ENCODE measurements at regions not wholly inside any gene's neighbourhood (a gene's known extent, or its start where the extent isn't known, plus 50 kb on each side); places are given as distances from the start of the nearest gene placed in this dataset.
"Not testable (repeated sequence)": the region's sequence is repeated elsewhere in the genome, so short reads cannot be mapped to it uniquely, and the experiment has no call there.

DNA sequence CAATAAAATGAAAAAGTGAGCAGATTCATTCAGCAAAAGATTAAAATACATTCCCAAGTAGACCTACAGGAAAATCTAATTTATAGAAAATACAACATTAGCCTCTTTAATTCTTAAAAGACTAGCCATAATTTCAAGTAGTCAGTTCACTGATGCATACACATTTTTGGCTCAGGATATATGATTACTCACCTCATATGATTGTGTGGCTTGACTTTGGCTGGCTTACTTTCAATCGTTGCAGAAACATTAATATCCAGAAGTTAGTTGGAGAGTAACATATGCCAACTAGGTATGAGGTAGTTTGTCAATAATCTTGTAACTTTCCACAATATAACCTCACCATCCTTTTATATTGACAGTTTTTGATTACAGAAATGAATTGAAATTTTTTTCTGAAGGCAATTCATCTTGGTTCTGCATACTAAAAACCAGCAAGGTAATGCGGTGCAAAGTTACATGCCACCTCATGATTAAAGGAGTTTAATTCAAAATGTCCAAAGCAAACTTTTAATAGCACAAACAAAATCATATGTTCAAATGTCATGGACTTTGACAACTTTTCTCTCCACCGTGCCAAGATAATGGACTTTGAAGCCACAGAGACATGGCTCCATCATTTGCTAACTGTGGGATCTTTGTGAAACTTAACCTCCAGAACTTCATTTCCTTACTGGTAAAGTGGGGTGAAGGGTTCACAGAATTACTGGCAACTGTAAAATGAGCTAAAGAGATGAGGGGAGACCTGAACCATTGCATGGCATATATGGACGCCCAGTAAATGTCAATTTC, 76.6 kb upstream of the PAM start:
- H3K4me1 ChIP-seq: peaks cover 0 to 15% (median 0%) of the 10 kb centered on the region in 3 donors
- intact Hi-C loops (cut with DNase I): no loop called here
- no peaks in the 10 kb centered on the region for H3K27me3 ChIP-seq
- TF ChIP-seq, protein P1, sequence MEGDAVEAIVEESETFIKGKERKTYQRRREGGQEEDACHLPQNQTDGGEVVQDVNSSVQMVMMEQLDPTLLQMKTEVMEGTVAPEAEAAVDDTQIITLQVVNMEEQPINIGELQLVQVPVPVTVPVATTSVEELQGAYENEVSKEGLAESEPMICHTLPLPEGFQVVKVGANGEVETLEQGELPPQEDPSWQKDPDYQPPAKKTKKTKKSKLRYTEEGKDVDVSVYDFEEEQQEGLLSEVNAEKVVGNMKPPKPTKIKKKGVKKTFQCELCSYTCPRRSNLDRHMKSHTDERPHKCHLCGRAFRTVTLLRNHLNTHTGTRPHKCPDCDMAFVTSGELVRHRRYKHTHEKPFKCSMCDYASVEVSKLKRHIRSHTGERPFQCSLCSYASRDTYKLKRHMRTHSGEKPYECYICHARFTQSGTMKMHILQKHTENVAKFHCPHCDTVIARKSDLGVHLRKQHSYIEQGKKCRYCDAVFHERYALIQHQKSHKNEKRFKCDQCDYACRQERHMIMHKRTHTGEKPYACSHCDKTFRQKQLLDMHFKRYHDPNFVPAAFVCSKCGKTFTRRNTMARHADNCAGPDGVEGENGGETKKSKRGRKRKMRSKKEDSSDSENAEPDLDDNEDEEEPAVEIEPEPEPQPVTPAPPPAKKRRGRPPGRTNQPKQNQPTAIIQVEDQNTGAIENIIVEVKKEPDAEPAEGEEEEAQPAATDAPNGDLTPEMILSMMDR (IDR thresholded peaks at IDR 0.05): no peak
- TF ChIP-seq POLR2A (IDR thresholded peaks at IDR 0.05): no peak
- no peaks in the 10 kb centered on the region for H3K36me3 ChIP-seq
- no peaks in the 10 kb centered on the region for H3K9me3 ChIP-seq
- DNase-seq: no peak
- WGBS, 2 donors: 45 to 48% methylated on average over 4 of the region's 4 CpGs
- no peak overlapping the region for H3K27ac ChIP-seq
- no peak overlapping the region for H3K4me3 ChIP-seq

DNA sequence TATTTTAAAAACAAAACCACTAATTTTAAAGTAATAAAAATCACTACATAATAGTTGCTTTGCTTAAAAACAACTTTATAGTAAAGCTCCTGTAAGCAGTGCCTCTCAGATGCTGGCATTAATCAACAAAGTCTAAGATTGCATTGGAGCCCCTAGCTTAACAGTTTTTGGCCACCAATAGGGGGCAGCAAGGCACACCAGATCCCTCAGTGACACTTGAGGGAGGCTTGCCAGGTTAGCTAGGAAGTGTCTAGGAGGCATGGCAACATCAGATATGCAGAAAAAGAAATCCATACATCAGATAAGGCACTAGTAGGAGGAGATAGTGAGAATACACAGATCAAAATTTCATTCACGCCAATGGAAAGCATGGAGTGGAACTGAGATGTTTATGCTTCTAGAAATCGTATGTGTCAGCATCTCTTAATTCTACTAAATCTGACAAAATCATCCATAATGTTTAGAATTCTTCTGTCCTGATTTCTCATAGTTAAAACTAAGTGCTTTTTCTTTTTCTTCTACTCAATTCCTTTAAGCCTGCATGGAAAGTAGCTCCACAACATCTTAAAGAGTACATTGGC, 73.6 kb upstream of the PAM start:
- no peaks in the 10 kb centered on the region for H3K36me3 ChIP-seq
- no peak overlapping the region for H3K4me3 ChIP-seq
- DNase-seq: no peak
- 68% methylated on average over 2 of the region's 2 CpGs for WGBS, 2 donors
- no peaks in the 10 kb centered on the region for H3K27me3 ChIP-seq
- TF ChIP-seq POLR2A (IDR thresholded peaks at IDR 0.05): no peak
- TF ChIP-seq, protein P1 (IDR thresholded peaks at IDR 0.05): peak in 5 of 6 experiments; percentile 45 to 66 (median 59)
- H3K9me3 ChIP-seq: no peaks in the 10 kb centered on the region
- H3K4me1 ChIP-seq: peaks cover 0 to 15% (median 0%) of the 10 kb centered on the region in 3 donors
- intact Hi-C loops (cut with DNase I): no loop called here
- no peak overlapping the region for H3K27ac ChIP-seq

DNA sequence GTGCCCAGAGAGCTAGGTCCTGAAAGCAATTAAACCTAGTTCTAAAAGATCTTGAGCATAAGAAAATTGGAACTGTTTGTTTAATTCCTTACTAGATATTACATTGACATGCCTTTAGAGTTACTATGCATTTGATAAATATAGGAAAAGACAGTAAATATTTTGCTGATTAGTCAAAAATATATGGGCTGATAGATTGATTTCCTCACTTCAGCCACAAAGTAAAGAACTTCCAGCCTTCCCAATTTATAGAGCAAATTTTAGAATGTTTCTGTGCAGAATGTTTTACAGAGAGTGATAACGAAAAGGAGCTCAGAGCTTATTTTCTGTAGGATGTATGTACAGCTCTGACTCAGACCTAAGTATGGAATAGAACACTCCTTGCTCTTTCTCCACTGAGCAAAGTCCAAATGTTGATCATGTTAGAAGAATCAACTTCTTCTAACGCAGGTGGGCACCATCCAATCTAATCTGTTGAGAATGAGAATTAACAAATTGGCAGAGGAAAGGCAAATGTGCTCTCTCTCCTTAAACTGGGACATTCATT, 72.9 kb upstream of the PAM start:
- no peak overlapping the region for H3K27ac ChIP-seq
- 82 to 86% methylated on average over 2 of the region's 2 CpGs for WGBS, 2 donors
- no peaks in the 10 kb centered on the region for H3K9me3 ChIP-seq
- TF ChIP-seq, protein P1 (IDR thresholded peaks at IDR 0.05): no peak
- no peak for TF ChIP-seq POLR2A (IDR thresholded peaks at IDR 0.05)
- intact Hi-C loops (cut with DNase I): no loop called here
- no peak for DNase-seq
- H3K4me1 ChIP-seq: peaks cover 0 to 15% (median 0%) of the 10 kb centered on the region in 3 donors
- no peaks in the 10 kb centered on the region for H3K27me3 ChIP-seq
- no peak overlapping the region for H3K4me3 ChIP-seq
- no peaks in the 10 kb centered on the region for H3K36me3 ChIP-seq

DNA sequence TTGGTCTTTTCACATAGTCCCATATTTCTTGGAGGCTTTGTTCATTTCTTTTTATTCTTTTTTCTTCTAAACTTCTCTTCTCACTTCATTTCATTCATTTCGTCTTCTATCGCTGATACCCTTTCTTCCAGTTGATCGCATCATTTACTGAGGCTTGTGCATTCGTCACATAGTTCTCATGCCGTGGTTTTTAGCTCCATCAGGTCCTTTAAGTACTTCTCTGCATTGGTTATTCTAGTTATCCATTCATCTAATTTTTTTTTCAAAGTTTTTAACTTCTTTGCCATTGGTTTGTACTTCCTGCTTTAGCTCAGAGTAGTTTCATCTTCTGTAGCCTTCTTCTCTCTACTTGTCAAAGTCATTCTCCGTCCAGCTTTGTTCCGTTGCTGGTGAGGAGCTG, 67.0 kb upstream of the PAM start:
- H3K4me1 ChIP-seq; H3K9me3 ChIP-seq; H3K36me3 ChIP-seq; H3K4me3 ChIP-seq; intact Hi-C loops (cut with DNase I); H3K27me3 ChIP-seq; H3K27ac ChIP-seq; DNase-seq: not testable (repeated sequence)
- 84 to 93% methylated on average over 7 of the region's 7 CpGs for WGBS, 2 donors

DNA sequence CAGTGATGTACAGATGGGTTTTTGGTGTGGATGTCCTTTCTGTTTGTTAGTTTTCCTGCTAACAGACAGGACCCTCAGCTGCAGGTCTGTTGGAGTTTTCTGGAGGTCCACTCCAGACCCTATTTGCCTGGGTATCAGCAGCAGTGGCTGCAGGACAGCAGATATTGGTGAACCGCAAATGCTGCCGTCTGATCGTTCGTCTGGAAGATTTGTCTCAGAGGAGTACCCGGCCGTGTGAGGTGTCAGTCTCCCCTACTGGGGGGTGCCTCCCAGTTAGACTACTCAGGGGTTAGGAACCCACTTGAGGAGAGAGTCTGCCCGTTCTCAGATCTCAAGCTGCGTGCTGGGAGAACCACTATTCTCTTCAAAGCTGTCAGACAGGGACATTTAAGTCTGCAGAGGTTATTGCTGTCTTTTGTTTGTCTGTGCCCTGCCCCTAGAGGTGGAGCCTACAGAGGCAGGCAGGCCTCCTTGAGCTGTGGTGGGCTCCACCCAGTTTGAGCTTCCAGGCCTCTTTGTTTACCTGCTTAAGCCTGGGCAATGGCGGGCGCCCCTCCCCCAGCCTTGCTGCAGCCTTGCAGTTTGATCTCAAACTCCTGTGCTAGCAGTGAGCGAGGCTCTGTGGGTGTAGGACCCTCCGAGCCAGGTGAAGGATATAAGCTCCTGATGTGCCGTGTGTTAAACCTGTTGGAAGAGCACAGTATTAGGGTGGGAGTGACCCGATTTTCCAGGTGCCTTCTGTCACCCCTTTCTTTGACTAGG, 66.3 kb upstream of the PAM start:
- H3K4me1 ChIP-seq; DNase-seq; H3K27ac ChIP-seq; H3K4me3 ChIP-seq; H3K9me3 ChIP-seq; intact Hi-C loops (cut with DNase I); H3K36me3 ChIP-seq; H3K27me3 ChIP-seq: not testable (repeated sequence)
- 90 to 97% methylated on average over 7 to 9 of the region's 14 CpGs for WGBS, 2 donors

DNA sequence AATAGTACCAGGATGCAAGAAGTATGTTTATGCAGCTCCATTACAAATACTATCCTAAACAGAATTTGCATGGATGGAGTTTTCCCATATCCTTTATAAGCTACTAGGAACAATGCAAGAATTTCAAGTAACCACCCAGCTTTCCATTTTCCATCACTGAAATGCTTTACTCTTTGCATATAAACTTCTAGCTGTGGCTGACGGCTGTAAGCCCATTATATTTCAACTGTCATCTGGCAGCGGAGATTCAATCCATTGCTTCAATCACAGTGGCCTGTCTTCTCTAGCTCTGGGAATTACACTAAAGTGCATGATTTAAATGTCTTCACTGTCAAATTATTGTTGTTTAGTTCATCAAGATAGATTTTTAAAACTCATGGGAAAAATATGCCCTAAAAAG, 64.2 kb upstream of the PAM start:
- Histone ChIP-seq H3K27ac (no peak overlapping the region), H3K4me1 (no peaks in the 10 kb centered on the region), H3K4me3 (no peak overlapping the region), H3K36me3 (no peaks in the 10 kb centered on the region), H3K9me3 (no peaks in the 10 kb centered on the region), H3K27me3 (no peaks in the 10 kb centered on the region)
- no peak for DNase-seq
- TF ChIP-seq, protein P1 (IDR thresholded peaks at IDR 0.05): no peak
- TF ChIP-seq POLR2A (IDR thresholded peaks at IDR 0.05): no peak
- WGBS, 2 donors: 57 to 77% methylated on average over 2 of the region's 2 CpGs
- intact Hi-C loops (cut with DNase I): no loop called here
